Mesendoderm (in vitro differentiated cells): ENCODE measurements at regions not wholly inside any gene's neighbourhood (a gene's known extent, or its start where the extent isn't known, plus 50 kb on each side); places are given as distances from the start of the nearest gene placed in this dataset.

Experiments
- DNase-seq: peaks from one replicate; pipeline ENCODE4 v3.0.0; 2013
- H2AK5ac ChIP-seq: 2 replicates; pipeline ENCODE4 v1.6.1; 2013; ENCODE audit warnings: low read length, inconsistent platforms
- H2BK120ac ChIP-seq: 2 replicates; pipeline ENCODE4 v1.6.1; 2013; ENCODE audit warnings: low read depth, mild to moderate bottlenecking, low read length, moderate library complexity, mixed read lengths
- H2BK15ac ChIP-seq: replicated peaks from 2 replicates; pipeline ENCODE4 v1.6.1; 2013; ENCODE audit warnings: low read depth, mild to moderate bottlenecking, moderate library complexity
- H2BK5ac ChIP-seq: 2 replicates; pipeline ENCODE4 v1.6.1; 2013; ENCODE audit warnings: low read length, inconsistent platforms
- H3K18ac ChIP-seq: 2 replicates; pipeline ENCODE4 v1.6.1; 2013; ENCODE audit warnings: mild to moderate bottlenecking, low read length, mixed read lengths
- H3K23ac ChIP-seq: one replicate; pipeline ENCODE4 v1.6.1; 2013; ENCODE audit warnings: low read length
- H3K27ac ChIP-seq: 2 replicates; pipeline ENCODE4 v1.5.1; 2013; ENCODE audit warnings: low read depth, mild to moderate bottlenecking, inconsistent platforms, low read length, moderate library complexity
- H3K27me3 ChIP-seq: 2 replicates; pipeline ENCODE4 v1.6.1; 2013; ENCODE audit warnings: low read length, control low read depth, mild to moderate bottlenecking, inconsistent platforms; ENCODE audit not compliant: insufficient read depth, poor library complexity
- H3K36me3 ChIP-seq: 2 replicates; pipeline ENCODE4 v1.6.1; 2013; ENCODE audit warnings: low read length, inconsistent platforms; ENCODE audit not compliant: control insufficient read depth, insufficient read depth
- H3K4ac ChIP-seq: one replicate; pipeline ENCODE4 v1.6.1; 2013; ENCODE audit warnings: low read depth, mild to moderate bottlenecking, low read length, moderate library complexity
- H3K4me1 ChIP-seq: 2 replicates; pipeline ENCODE4 v1.6.1; 2013; ENCODE audit warnings: low read depth, low read length, inconsistent platforms; ENCODE audit not compliant: control insufficient read depth
- H3K4me2 ChIP-seq: 2 replicates; pipeline ENCODE4 v1.6.1; 2013; ENCODE audit warnings: low read length
- H3K4me3 ChIP-seq: 2 replicates; pipeline ENCODE4 v1.5.1; 2013; ENCODE audit warnings: mild to moderate bottlenecking, low read length
- H3K56ac ChIP-seq: one replicate; pipeline ENCODE4 v1.6.1; 2013; ENCODE audit warnings: low read length
- H3K79me1 ChIP-seq: 2 replicates; pipeline ENCODE4 v1.6.1; 2013; ENCODE audit warnings: low read length, inconsistent platforms
- H3K79me2 ChIP-seq: 2 replicates; pipeline ENCODE4 v1.6.1; 2013; ENCODE audit warnings: mild to moderate bottlenecking, low read length; ENCODE audit not compliant: control insufficient read depth, insufficient read depth
- H3K9ac ChIP-seq: 2 replicates; pipeline ENCODE4 v1.6.1; 2013; ENCODE audit warnings: low read length, inconsistent platforms
- H4K5ac ChIP-seq: one replicate; pipeline ENCODE4 v1.6.1; 2013; ENCODE audit warnings: low read length
- H4K8ac ChIP-seq: one replicate; pipeline ENCODE4 v1.6.1; 2013; ENCODE audit warnings: low read depth, mild to moderate bottlenecking, control low read depth, low read length, moderate library complexity
- WGBS: extraction: QIAGEN DNeasy Blood & Tissue Kit; methylation state at CpG from one replicate; pipeline ENCODE4 v1.1.7; 2013; ENCODE audit warnings: low lambda C conversion rate, missing lambda C conversion rate; ENCODE audit not compliant: insufficient coverage; ENCODE audit errors: extremely low coverage; 5-methylcytosine and 5-hydroxymethylcytosine counted together

- H3K23ac ChIP-seq, result no peak overlapping the region
- no CpG with 5 or more reads among the region's 3 CpGs for WGBS
- peak; percentile 81 for DNase-seq
Measured at GRCh38 chr14:21987937-21988336, 314.3 kb upstream of the OR4E1 start.

GRCh38 chr14:21985081-21985480, 311.5 kb upstream of the OR4E1 start:
- H3K9ac ChIP-seq, result no peak overlapping the region
- H3K23ac ChIP-seq, result no peak overlapping the region
- H3K4me2 ChIP-seq, result no peak overlapping the region
- no peak overlapping the region for H2AK5ac ChIP-seq
- no peak overlapping the region for H3K4me3 ChIP-seq
- H3K79me1 ChIP-seq, result no peaks in the 10 kb centered on the region
- no peak overlapping the region for H2BK120ac ChIP-seq
- H2BK5ac ChIP-seq, result no peak overlapping the region
- no peaks in the 10 kb centered on the region for H3K4me1 ChIP-seq
- no peak for DNase-seq
- no peak overlapping the region for H3K4ac ChIP-seq
- no peak overlapping the region for H4K8ac ChIP-seq
- H3K56ac ChIP-seq, result no peak overlapping the region
- no peak overlapping the region for H3K27ac ChIP-seq
- no peak overlapping the region for H4K5ac ChIP-seq
- no peaks in the 10 kb centered on the region for H3K36me3 ChIP-seq
- no peaks in the 10 kb centered on the region for H3K79me2 ChIP-seq
- H3K27me3 ChIP-seq, result no peaks in the 10 kb centered on the region
- WGBS, result no CpG with 5 or more reads among the region's 2 CpGs
- H2BK15ac ChIP-seq, result no peak overlapping the region
- H3K18ac ChIP-seq, result no peak overlapping the region

More at GRCh38 chr14:21987937-21988336, 314.3 kb upstream of the OR4E1 start:
- H3K56ac ChIP-seq, result no peak overlapping the region
- no peaks in the 10 kb centered on the region for H3K4me1 ChIP-seq
- H4K8ac ChIP-seq, result no peak overlapping the region
- H2AK5ac ChIP-seq, result no peak overlapping the region
- H3K4me2 ChIP-seq, result no peak overlapping the region
- H3K18ac ChIP-seq, result no peak overlapping the region
- no peak overlapping the region for H2BK5ac ChIP-seq
- no peak overlapping the region for H3K9ac ChIP-seq
- H3K4ac ChIP-seq, result no peak overlapping the region
- no peak overlapping the region for H3K27ac ChIP-seq
- no peak overlapping the region for H4K5ac ChIP-seq
- H3K36me3 ChIP-seq, result no peaks in the 10 kb centered on the region
- no peaks in the 10 kb centered on the region for H3K27me3 ChIP-seq
- no peak overlapping the region for H2BK15ac ChIP-seq
- H3K79me2 ChIP-seq, result no peaks in the 10 kb centered on the region
- H3K79me1 ChIP-seq, result no peaks in the 10 kb centered on the region
- H2BK120ac ChIP-seq, result no peak overlapping the region
- H3K4me3 ChIP-seq, result no peak overlapping the region

DNA sequence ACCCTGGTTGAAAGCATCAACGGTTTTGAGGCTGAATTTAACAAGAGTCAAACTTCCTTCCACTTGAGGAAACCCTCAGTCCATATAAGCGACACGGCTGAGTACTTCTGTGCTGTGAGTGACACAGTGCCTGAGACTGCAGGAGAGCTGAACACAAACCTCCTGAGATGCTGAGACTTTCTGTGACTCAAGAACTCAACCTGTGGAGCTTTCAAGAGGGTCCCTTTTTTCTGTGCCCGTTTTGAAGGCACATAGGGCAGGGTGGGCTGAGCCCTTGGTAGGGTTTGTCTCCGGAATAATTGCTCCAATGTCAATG, 305.3 kb upstream of the OR4E1 start:
- H3K9ac ChIP-seq, result no peak overlapping the region
- no peaks in the 10 kb centered on the region for H3K36me3 ChIP-seq
- no peak overlapping the region for H3K27ac ChIP-seq
- H4K8ac ChIP-seq, result no peak overlapping the region
- no peak overlapping the region for H4K5ac ChIP-seq
- DNase-seq, result no peak
- no peak overlapping the region for H3K4me2 ChIP-seq
- WGBS, result no CpG with 5 or more reads among the region's 5 CpGs
- no peaks in the 10 kb centered on the region for H3K4me1 ChIP-seq
- H3K79me2 ChIP-seq, result no peaks in the 10 kb centered on the region
- H2AK5ac ChIP-seq, result no peak overlapping the region
- H2BK5ac ChIP-seq, result no peak overlapping the region
- no peak overlapping the region for H3K4me3 ChIP-seq
- no peak overlapping the region for H3K18ac ChIP-seq
- H3K56ac ChIP-seq, result no peak overlapping the region
- H3K79me1 ChIP-seq, result no peaks in the 10 kb centered on the region
- H2BK120ac ChIP-seq, result no peak overlapping the region
- no peaks in the 10 kb centered on the region for H3K27me3 ChIP-seq
- no peak overlapping the region for H3K23ac ChIP-seq
- no peak overlapping the region for H2BK15ac ChIP-seq
- H3K4ac ChIP-seq, result no peak overlapping the region

GRCh38 chr14:21978184-21978998, 304.8 kb upstream of the OR4E1 start:
- Histone ChIP-seq H3K36me3 (no peaks in the 10 kb centered on the region), H3K4ac (no peak overlapping the region), H2AK5ac (no peak overlapping the region), H3K4me3 (no peak overlapping the region), H3K56ac (no peak overlapping the region), H2BK5ac (no peak overlapping the region), H2BK120ac (no peak overlapping the region), H3K18ac (no peak overlapping the region), H3K79me2 (no peaks in the 10 kb centered on the region), H3K4me2 (no peak overlapping the region), H3K27ac (no peak overlapping the region), H3K4me1 (no peaks in the 10 kb centered on the region), H3K79me1 (no peaks in the 10 kb centered on the region), H3K23ac (no peak overlapping the region), H2BK15ac (no peak overlapping the region), H4K8ac (no peak overlapping the region), H3K9ac (no peak overlapping the region), H4K5ac (no peak overlapping the region), H3K27me3 (no peaks in the 10 kb centered on the region)
- peak; percentile 77 for DNase-seq
- no CpG with 5 or more reads among the region's 11 CpGs for WGBS

GRCh38 chr14:21974741-21975140, 301.1 kb upstream of the OR4E1 start:
- no peak overlapping the region for H3K23ac ChIP-seq
- H3K4me1 ChIP-seq, result no peaks in the 10 kb centered on the region
- H2BK5ac ChIP-seq, result no peak overlapping the region
- no peak overlapping the region for H3K56ac ChIP-seq
- H3K36me3 ChIP-seq, result no peaks in the 10 kb centered on the region
- no peaks in the 10 kb centered on the region for H3K79me2 ChIP-seq
- no peak overlapping the region for H4K5ac ChIP-seq
- H3K18ac ChIP-seq, result no peak overlapping the region
- no peak overlapping the region for H3K4me2 ChIP-seq
- H3K27ac ChIP-seq, result no peak overlapping the region
- H4K8ac ChIP-seq, result no peak overlapping the region
- WGBS, result no CpG with 5 or more reads among the region's 2 CpGs
- no peak overlapping the region for H3K9ac ChIP-seq
- no peak overlapping the region for H2AK5ac ChIP-seq
- no peak overlapping the region for H2BK120ac ChIP-seq
- no peak overlapping the region for H3K4me3 ChIP-seq
- no peak overlapping the region for H2BK15ac ChIP-seq
- no peak for DNase-seq
- H3K27me3 ChIP-seq, result no peaks in the 10 kb centered on the region
- H3K79me1 ChIP-seq, result no peaks in the 10 kb centered on the region
- H3K4ac ChIP-seq, result no peak overlapping the region

GRCh38 chr14:21965042-21965441, 291.4 kb upstream of the OR4E1 start:
- H3K18ac ChIP-seq, result no peak overlapping the region
- H3K79me1 ChIP-seq, result no peaks in the 10 kb centered on the region
- H3K4ac ChIP-seq, result no peak overlapping the region
- H2BK120ac ChIP-seq, result no peak overlapping the region
- no peak overlapping the region for H4K5ac ChIP-seq
- H2BK5ac ChIP-seq, result no peak overlapping the region
- no peak overlapping the region for H3K23ac ChIP-seq
- no CpG with 5 or more reads among the region's 1 CpG for WGBS
- H3K4me3 ChIP-seq, result no peak overlapping the region
- no peaks in the 10 kb centered on the region for H3K36me3 ChIP-seq
- no peaks in the 10 kb centered on the region for H3K79me2 ChIP-seq
- no peaks in the 10 kb centered on the region for H3K4me1 ChIP-seq
- no peak overlapping the region for H3K56ac ChIP-seq
- no peak overlapping the region for H2BK15ac ChIP-seq
- no peak overlapping the region for H2AK5ac ChIP-seq
- no peak overlapping the region for H3K9ac ChIP-seq
- H4K8ac ChIP-seq, result no peak overlapping the region
- H3K4me2 ChIP-seq, result no peak overlapping the region
- DNase-seq, result no peak
- H3K27ac ChIP-seq, result no peak overlapping the region
- H3K27me3 ChIP-seq, result no peaks in the 10 kb centered on the region
